Stimulated activated CD8-positive, alpha-beta memory T cell treated with anti-CD3 and anti-CD28 coated beads, Interleukin-7, amount 100 ng/mL, for 24 hours (primary cell): ENCODE measurements at regions not wholly inside any gene's neighbourhood (a gene's known extent, or its start where the extent isn't known, plus 50 kb on each side); places are given as distances from the start of the nearest gene placed in this dataset.

Experiments
- DNase-seq: peaks from one replicate; pipeline ENCODE4 v3.0.0-alpha.2; 2020; ENCODE audit warnings: low read depth

- DNase-seq: no peak
These were observed 94.9 kb upstream of the PMFBP1 start for GRCh38 chr16:72266836-72267235.

GRCh38 chr16:72264771-72265170 is 92.8 kb upstream of the PMFBP1 start:
- no peak for DNase-seq

GRCh38 chr16:72262711-72263110 is 90.8 kb upstream of the PMFBP1 start:
- no peak for DNase-seq

GRCh38 chr16:72261127-72261526 is 89.2 kb upstream of the PMFBP1 start:
- no peak for DNase-seq

GRCh38 chr16:72256398-72257066 is 84.6 kb upstream of the PMFBP1 start:
- DNase-seq: no peak

- DNase-seq: no peak
These were observed 83.8 kb upstream of the PMFBP1 start for GRCh38 chr16:72255786-72256185.

GRCh38 chr16:72247821-72248253 is 75.9 kb upstream of the PMFBP1 start:
- DNase-seq: no peak

GRCh38 chr16:72246423-72246822 is 74.5 kb upstream of the PMFBP1 start:
- DNase-seq: no peak

- DNase-seq: no peak
These were observed 72.9 kb upstream of the PMFBP1 start for GRCh38 chr16:72244853-72245252.

- no peak for DNase-seq
These were observed 71.7 kb upstream of the PMFBP1 start for GRCh38 chr16:72243621-72244020.

GRCh38 chr16:72242757-72243156 is 70.8 kb upstream of the PMFBP1 start:
- DNase-seq: no peak

GRCh38 chr16:72241930-72242329 is 70.0 kb upstream of the PMFBP1 start:
- DNase-seq: no peak

GRCh38 chr16:72241008-72241407 is 69.1 kb upstream of the PMFBP1 start:
- no peak for DNase-seq

- DNase-seq: no peak
These were observed 68.5 kb upstream of the PMFBP1 start for GRCh38 chr16:72240466-72240865.

- DNase-seq: no peak
These were observed 64.9 kb upstream of the PMFBP1 start for GRCh38 chr16:72236866-72237265.

- DNase-seq: no peak
These were observed 62.4 kb upstream of the PMFBP1 start for GRCh38 chr16:72234387-72234786.

GRCh38 chr16:72228014-72228413 is 56.1 kb upstream of the PMFBP1 start:
- DNase-seq: no peak

- no peak for DNase-seq
These were observed 54.2 kb upstream of the PMFBP1 start for GRCh38 chr16:72226136-72226535.

- DNase-seq: no peak
These were observed 52.4 kb upstream of the PMFBP1 start for GRCh38 chr16:72224260-72224768.

- DNase-seq: no peak
These were observed 50.5 kb upstream of the PMFBP1 start for GRCh38 chr16:72222503-72222902.
